WTC11 (cell line): ENCODE measurements at regions not wholly inside any gene's neighbourhood (a gene's known extent, or its start where the extent isn't known, plus 50 kb on each side); places are given as distances from the start of the nearest gene placed in this dataset.

Source experiments
- CREM ChIP-seq: sonication (generic); formaldehyde crosslinking; IDR thresholded peaks from 2 replicates; pipeline ENCODE4 v1.8.1; 2022; ENCODE audit warnings: mild to moderate bottlenecking, missing genetic modification reagents, moderate library complexity
- NR3C1 ChIP-seq: sonication (generic); formaldehyde crosslinking; conservative IDR thresholded peaks from 2 replicates; pipeline ENCODE4 v1.8.1; 2023; ENCODE audit warnings: low read depth, mild to moderate bottlenecking, missing genetic modification reagents
- RELA ChIP-seq: sonication (generic); formaldehyde crosslinking; IDR thresholded peaks from 2 replicates; pipeline ENCODE4 v1.8.1; 2022; ENCODE audit warnings: missing genetic modification reagents, mild to moderate bottlenecking, borderline replicate concordance
- ZNF232 ChIP-seq: sonication (generic); formaldehyde crosslinking; IDR thresholded peaks from 2 replicates; pipeline ENCODE4 v1.8.0; 2022; ENCODE audit warnings: mild to moderate bottlenecking, missing genetic modification reagents
- TF ChIP-seq, protein P1 (sequence below): fragments of 200-600 bp; IDR thresholded peaks from 2 replicates; pipeline ENCODE4 v1.8.0; 2022; ENCODE audit warnings: antibody characterized with exemption
- TF ChIP-seq, protein P2 (sequence below): sonication (generic); formaldehyde crosslinking; IDR thresholded peaks from 2 replicates; pipeline ENCODE4 v1.8.1; 2023; ENCODE audit warnings: mild to moderate bottlenecking, missing genetic modification reagents, moderate library complexity
- TF ChIP-seq, protein P3 (sequence below): sonication (generic); formaldehyde crosslinking; IDR thresholded peaks from 2 replicates; pipeline ENCODE4 v1.8.1; 2023; ENCODE audit warnings: mild to moderate bottlenecking, moderate library complexity, missing genetic modification reagents
- TF ChIP-seq, protein P4 (sequence below): sonication (generic); formaldehyde crosslinking; IDR thresholded peaks from 2 replicates; pipeline ENCODE4 v1.8.0; 2023; ENCODE audit warnings: missing genetic modification reagents

DNA sequence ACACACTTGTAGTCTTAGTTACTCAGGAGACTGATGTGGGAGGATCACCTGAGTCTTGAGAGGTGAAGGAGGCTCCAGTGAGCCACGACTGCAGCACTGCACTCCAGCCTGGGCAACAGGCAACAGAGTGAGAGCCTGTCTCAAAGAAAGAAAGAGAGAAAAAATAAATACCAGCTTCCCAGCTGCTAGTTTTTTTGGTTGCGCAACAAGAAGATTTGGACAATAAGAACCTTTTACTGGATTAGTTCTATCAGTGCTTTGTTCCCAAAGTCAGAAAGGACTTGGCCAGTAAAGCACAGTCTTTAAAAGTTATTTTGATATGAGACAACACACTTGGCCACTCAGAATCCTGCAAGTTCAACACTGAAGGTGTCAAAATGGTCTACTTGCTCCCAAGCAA lies 768.1 kb upstream of the LRFN5 start:
- TF ChIP-seq, protein P1, sequence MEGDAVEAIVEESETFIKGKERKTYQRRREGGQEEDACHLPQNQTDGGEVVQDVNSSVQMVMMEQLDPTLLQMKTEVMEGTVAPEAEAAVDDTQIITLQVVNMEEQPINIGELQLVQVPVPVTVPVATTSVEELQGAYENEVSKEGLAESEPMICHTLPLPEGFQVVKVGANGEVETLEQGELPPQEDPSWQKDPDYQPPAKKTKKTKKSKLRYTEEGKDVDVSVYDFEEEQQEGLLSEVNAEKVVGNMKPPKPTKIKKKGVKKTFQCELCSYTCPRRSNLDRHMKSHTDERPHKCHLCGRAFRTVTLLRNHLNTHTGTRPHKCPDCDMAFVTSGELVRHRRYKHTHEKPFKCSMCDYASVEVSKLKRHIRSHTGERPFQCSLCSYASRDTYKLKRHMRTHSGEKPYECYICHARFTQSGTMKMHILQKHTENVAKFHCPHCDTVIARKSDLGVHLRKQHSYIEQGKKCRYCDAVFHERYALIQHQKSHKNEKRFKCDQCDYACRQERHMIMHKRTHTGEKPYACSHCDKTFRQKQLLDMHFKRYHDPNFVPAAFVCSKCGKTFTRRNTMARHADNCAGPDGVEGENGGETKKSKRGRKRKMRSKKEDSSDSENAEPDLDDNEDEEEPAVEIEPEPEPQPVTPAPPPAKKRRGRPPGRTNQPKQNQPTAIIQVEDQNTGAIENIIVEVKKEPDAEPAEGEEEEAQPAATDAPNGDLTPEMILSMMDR: no peak
- no peak for TF ChIP-seq ZNF232
- no peak for TF ChIP-seq CREM (CRISPR knock-in tag)
- TF ChIP-seq RELA (CRISPR knock-in tag): no peak
- TF ChIP-seq, protein P2, sequence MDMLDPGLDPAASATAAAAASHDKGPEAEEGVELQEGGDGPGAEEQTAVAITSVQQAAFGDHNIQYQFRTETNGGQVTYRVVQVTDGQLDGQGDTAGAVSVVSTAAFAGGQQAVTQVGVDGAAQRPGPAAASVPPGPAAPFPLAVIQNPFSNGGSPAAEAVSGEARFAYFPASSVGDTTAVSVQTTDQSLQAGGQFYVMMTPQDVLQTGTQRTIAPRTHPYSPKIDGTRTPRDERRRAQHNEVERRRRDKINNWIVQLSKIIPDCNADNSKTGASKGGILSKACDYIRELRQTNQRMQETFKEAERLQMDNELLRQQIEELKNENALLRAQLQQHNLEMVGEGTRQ (CRISPR knock-in tag): no peak
- TF ChIP-seq, protein P3, sequence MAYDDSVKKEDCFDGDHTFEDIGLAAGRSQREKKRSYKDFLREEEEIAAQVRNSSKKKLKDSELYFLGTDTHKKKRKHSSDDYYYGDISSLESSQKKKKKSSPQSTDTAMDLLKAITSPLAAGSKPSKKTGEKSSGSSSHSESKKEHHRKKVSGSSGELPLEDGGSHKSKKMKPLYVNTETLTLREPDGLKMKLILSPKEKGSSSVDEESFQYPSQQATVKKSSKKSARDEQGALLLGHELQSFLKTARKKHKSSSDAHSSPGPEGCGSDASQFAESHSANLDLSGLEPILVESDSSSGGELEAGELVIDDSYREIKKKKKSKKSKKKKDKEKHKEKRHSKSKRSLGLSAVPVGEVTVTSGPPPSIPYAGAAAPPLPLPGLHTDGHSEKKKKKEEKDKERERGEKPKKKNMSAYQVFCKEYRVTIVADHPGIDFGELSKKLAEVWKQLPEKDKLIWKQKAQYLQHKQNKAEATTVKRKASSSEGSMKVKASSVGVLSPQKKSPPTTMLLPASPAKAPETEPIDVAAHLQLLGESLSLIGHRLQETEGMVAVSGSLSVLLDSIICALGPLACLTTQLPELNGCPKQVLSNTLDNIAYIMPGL (CRISPR knock-in tag): no peak
- TF ChIP-seq NR3C1: no peak
- TF ChIP-seq, protein P4, sequence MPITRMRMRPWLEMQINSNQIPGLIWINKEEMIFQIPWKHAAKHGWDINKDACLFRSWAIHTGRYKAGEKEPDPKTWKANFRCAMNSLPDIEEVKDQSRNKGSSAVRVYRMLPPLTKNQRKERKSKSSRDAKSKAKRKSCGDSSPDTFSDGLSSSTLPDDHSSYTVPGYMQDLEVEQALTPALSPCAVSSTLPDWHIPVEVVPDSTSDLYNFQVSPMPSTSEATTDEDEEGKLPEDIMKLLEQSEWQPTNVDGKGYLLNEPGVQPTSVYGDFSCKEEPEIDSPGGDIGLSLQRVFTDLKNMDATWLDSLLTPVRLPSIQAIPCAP (CRISPR knock-in tag): no peak
